ENCODE measurements at regions not wholly inside any gene's neighbourhood (a gene's known extent, or its start where the extent isn't known, plus 50 kb on each side); places are given as distances from the start of the nearest gene placed in this dataset.

GRCh38 chr13:105059786-105060185 lies 1475.7 kb downstream of the EFNB2 start:
- TF ChIP-seq POLR2A (IDR thresholded peaks at IDR 0.05; ENCODE audit: low read depth, low read length) = no peak
- no peak for TF ChIP-seq POLR2AphosphoS5 (IDR thresholded peaks at IDR 0.05; ENCODE audit: low read depth, low read length)

Data from GM12892 (cell line).